NCI-H524 treated with DMSO at 0.1 percent for 48 hours (cell line): ENCODE measurements at regions not wholly inside any gene's neighbourhood (a gene's known extent, or its start where the extent isn't known, plus 50 kb on each side); places are given as distances from the start of the nearest gene placed in this dataset.
A peak's percentile ranks its signal among the peaks of the same experiment; 100 is the strongest.

Source experiments
- DNase-seq: peaks from one replicate; lab custom pipeline; 2025; lab: John Stamatoyannopoulos, UW

- no peak for DNase-seq
Observed at GRCh38 chr7:31284106-31284505, 56.4 kb downstream of the NEUROD6 start.

- DNase-seq = no peak
Observed at GRCh38 chr7:31271641-31272405, 68.7 kb downstream of the NEUROD6 start.

- DNase-seq = no peak
Observed at GRCh38 chr7:31267486-31267885, 73.0 kb downstream of the NEUROD6 start.

DNA sequence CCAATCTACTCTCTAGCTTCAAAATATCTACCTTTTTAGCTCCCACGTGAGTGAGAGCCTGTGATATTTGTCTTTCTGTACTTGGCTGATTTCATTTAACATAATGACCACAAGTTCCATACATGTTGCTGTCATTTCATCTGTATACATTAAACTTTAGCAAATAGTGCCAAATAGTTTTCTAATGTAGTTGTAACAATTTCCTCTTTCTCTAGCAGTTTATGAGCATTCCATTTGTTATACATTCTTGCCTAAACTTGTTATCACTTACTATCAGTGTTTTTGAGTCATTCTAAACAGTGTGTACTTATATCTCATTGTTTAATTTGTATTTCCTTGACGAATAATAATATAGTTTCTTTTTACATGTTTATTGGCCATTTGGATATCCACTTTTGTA lies 77.2 kb downstream of the NEUROD6 start:
- no peak for DNase-seq

- DNase-seq = no peak
Observed at GRCh38 chr7:31261341-31261740, 79.2 kb downstream of the NEUROD6 start.

GRCh38 chr7:31260851-31261250 lies 79.7 kb downstream of the NEUROD6 start:
- no peak for DNase-seq

DNA sequence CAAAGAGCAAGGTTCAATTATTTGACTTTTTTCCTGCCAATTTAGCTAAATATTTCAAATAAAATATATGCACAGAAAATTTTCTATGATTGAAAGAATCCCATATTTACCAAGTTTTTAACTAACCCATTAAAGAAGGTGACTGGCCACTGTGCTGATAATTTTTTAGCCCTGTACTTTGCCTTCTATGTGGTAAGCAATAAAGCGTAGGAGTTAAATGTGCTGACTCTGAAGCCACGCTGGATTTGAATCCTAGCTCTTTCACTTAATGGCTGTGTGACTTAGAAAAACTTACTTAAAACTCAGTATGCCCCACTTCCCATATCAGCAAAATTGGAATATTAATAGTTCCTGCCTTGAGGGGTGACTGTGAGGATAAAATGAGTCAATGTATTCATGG lies 82.1 kb downstream of the NEUROD6 start:
- no peak for DNase-seq

DNA sequence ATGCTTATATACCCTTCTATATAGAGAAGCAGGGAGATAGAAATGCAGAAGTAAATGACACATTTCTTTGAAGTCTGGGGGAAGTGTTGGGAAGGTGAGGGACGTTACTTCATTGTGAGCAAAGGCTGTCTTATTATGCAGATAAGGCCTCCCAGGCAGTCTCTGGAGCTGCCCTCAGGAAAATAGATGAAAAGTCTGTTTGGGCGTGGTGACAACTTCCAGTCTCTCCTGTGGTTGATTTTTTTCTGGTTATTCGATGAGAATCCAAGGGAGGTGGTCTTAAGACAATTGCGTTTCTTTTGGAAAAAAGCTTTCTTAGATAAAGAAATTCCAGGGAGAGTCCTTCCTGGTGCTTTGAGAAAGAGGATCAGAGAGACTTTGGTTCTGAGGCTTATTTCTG lies 84.0 kb downstream of the NEUROD6 start:
- DNase-seq = no peak

DNA sequence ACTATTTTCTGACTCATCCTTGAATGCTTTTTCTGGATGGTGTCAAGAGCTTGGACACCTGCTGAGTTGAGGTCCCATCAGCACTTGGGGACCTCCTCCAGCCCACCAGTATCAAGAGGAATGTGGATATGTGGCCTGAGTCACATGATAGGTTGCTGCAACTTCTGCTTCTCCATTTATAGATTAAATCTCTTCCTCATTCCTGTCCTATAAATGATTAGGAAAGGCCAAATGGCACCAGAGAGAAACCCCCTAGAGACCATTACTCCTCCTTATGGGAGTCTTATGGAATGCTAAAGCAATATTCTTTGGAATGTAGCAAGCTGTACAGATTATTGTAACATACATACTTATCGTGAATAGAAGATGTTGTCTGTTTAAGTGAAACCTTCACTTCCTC lies 85.6 kb downstream of the NEUROD6 start:
- no peak for DNase-seq

DNA sequence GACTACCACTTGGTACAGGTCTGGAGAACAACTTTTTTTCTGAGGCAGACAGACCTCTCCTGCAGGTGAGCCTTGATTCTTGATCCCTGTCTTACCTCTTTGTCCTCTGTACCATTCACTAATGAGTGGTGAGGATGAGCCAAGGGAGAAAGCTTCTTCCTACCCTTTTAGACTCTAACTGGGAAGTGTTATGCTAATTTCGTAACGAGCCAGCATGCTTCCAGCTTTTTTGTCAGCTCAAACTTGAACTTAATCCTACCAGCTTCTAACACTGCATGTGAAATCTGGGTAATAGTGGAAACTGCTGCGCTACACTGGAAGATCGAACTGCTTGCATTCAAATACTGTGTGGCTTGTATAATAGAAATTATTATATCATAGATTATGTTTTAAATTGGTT lies 87.0 kb downstream of the NEUROD6 start:
- no peak for DNase-seq

- no peak for DNase-seq
Observed at GRCh38 chr7:31251441-31251840, 89.1 kb downstream of the NEUROD6 start.

GRCh38 chr7:31249671-31250070 lies 90.9 kb downstream of the NEUROD6 start:
- DNase-seq = no peak

DNA sequence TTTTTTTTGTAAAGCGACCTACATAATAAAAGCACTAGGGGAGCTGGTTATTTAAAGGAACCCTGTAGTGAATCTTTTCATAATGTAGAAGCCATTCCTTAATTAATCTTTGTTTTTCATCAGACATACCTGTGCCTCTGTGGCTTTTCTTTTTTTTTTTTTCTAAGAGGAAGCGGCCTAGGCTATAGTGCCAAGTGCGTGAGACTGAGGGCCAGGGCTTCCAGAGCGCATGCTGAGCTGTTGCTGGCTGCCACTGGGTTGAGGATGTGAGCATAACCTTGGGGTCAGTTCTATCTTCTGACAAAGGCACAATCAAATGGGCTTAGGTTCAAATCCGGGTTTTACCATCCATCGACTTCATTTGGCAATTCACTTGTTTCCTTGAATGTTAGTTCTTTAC lies 103.7 kb downstream of the NEUROD6 start:
- DNase-seq = no peak

DNA sequence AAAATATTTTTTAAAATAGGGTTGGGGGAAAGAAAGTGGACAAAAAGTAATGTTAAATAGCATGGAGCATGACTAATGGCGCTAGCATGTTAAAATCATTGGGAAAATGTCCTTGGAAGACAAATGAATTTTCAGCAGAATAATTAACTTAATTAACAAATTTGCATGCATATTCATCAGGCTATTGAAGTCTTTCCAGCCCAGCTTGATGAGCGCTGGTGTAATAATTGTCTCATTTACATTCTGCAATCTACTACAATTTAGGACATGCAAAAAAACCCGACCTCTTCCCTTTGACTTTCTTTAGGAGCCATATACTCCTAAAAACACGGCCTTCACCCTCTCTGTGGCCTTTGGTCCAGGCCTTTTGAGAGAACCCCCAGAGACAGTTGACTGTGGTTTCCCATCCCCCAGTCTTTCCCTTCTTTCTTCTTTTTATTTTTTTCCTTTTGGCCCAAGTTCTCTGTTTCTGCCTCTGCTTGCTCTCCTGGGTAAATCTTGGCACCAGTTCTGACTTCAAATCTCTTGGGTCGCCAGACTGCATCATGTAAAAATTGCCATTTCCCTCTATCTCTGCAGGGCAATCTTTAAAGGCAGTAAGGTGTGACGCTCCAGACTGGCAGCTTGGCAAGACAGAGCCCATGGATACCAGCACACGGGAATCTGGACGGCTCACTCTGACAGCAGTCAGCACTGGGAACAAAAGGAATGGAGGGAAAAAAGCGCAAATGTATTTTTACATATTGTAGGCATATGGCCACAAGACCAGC lies 105.5 kb downstream of the NEUROD6 start:
- no peak for DNase-seq

DNA sequence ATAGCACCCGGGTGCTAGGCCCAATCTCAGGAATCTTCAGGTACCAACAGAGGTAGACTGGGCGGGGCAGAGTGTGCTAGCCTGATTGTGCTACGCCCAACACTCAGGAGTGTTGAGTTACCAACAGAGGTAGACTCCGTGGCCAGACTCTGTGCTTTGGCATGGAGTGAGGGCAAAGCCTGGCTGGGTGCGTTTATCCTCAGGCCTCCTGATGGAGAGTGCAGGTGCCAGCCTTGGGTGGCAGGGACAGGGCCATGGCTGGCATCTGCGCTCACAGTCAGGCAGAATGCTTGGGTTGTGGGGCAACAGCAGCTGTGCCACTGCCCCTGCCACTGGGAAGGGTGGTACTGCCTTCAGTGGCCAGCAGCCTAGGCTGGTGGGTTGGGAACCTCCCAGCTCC lies 111.6 kb downstream of the NEUROD6 start:
- no peak for DNase-seq

- DNase-seq = no peak
Observed at GRCh38 chr7:31214751-31215150, 125.8 kb downstream of the NEUROD6 start.

- DNase-seq = no peak
Observed at GRCh38 chr7:31211281-31211680, 129.2 kb downstream of the NEUROD6 start.

- DNase-seq = no peak
Observed at GRCh38 chr7:31204071-31204470, 136.5 kb downstream of the NEUROD6 start.

- DNase-seq = no peak
Observed at GRCh38 chr7:31203551-31203950, 137.0 kb downstream of the NEUROD6 start.

DNA sequence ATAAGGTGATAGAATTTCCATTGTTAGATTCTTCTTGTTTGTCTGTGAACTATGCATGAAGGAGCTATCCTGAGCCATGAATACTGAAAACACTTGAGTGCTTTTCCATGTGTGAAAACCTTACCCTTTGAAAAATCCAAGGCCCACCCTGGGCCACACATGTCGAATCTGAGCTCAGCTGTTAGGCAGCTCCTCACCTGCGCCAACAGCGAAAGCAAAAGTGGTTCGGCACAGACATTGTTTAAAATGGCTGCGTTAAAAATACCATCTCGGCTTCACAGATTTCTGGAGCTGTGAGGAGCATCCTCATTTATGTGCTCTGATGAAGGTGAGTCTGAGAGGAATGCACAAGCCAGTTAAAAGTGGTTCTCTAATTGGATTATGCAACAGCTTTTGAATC lies 137.7 kb downstream of the NEUROD6 start:
- DNase-seq = no peak

DNA sequence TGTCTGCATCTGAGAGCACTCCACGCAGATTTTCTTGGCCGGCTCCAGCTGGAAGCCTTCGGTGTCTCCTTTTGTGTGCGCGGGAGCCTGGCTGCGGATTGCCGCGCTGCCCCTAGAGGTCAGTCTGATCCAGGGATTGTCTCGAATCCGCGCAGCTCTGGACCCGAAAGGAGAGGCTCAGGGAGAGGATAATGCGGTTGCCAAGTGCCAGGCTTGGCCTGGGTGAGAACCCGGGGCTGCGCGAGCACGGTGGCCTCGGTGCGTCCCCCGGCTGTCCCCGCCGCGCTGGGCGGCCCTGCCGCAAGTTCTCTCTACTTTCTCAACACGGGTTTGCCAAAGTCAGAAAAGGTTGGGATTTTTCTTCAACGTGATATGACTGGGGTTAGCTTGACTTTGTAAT lies 140.9 kb downstream of the ADCYAP1R1 start:
- DNase-seq = peak; percentile 52

DNA sequence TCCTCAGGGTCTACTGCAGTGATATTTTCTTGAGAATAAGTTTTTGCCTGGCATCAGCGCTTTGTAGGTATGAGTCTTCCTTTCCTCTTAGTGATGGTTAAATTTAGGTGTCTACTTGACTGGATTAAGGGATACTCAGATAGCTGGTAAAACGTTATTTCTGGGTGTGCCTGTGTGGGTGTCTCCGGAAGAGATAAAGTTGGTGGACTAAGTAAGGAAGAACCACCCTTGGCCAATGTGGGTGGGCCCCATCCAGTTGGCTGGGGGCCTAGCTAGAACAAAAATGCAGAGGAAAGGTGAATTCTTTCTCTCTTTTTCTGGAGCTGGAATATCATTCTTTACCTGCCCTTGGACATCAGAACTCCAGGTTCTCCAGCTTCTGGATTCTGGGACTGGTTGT lies 138.8 kb downstream of the ADCYAP1R1 start:
- DNase-seq = no peak

DNA sequence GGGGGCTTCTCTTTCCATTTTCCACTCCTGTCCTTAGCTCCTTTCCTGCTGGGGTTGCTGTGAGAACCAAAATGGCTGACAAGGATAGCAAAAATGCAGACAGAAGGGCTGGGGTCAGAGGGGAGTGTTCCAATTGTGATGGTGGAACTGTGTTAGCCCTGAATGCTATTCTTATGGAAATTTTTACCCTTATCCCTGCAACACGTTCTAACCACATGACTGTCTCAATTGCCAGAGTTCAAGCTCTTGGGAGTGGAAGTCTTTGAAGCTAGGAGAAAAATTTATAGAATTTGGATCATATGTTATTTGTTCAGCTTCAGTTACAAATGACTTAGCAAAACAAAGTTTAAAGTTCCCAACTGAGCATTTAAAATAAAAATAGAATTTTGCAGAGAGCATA lies 134.1 kb downstream of the ADCYAP1R1 start:
- DNase-seq = no peak

- no peak for DNase-seq
Observed at GRCh38 chr7:31175672-31176071, 123.6 kb downstream of the ADCYAP1R1 start.
